Hindlimb muscle (tissue), 1 donor: ENCODE measurements at regions not wholly inside any gene's neighbourhood (a gene's known extent, or its start where the extent isn't known, plus 50 kb on each side); places are given as distances from the start of the nearest gene placed in this dataset.
A peak's percentile ranks its signal among the peaks of the same experiment; 100 is the strongest.
"Not testable (repeated sequence)": the region's sequence is repeated elsewhere in the genome, so short reads cannot be mapped to it uniquely, and the experiment has no call there.

ENCODE experiments used
- DNase-seq: peaks from one replicate; pipeline ENCODE4 v3.0.0-alpha.2; 2013

GRCh38 chr10:5268743-5269142 lies 72.1 kb downstream of the AKR1C4 start:
- DNase-seq = no peak

GRCh38 chr10:5269791-5270190 lies 73.2 kb downstream of the AKR1C4 start:
- no peak for DNase-seq

- no peak for DNase-seq
These were observed 74.9 kb downstream of the AKR1C4 start for GRCh38 chr10:5271526-5271925.

- no peak for DNase-seq
These were observed 75.6 kb downstream of the AKR1C4 start for GRCh38 chr10:5272065-5272803.

GRCh38 chr10:5274795-5275194 lies 78.2 kb downstream of the AKR1C4 start:
- DNase-seq = no peak

GRCh38 chr10:5281356-5281755 lies 83.4 kb upstream of the UCN3 start:
- DNase-seq = no peak

GRCh38 chr10:5282137-5282536 lies 82.6 kb upstream of the UCN3 start:
- DNase-seq = no peak

- peak; percentile 17 for DNase-seq
These were observed 81.2 kb upstream of the UCN3 start for GRCh38 chr10:5283305-5284158.

- no peak for DNase-seq
These were observed 80.3 kb upstream of the UCN3 start for GRCh38 chr10:5284311-5285057.

- no peak for DNase-seq
These were observed 79.6 kb upstream of the UCN3 start for GRCh38 chr10:5285186-5285585.

GRCh38 chr10:5288359-5288758 lies 76.4 kb upstream of the UCN3 start:
- DNase-seq = no peak

- DNase-seq = not testable (repeated sequence)
These were observed 75.5 kb upstream of the UCN3 start for GRCh38 chr10:5289228-5289627.

- no peak for DNase-seq
These were observed 73.1 kb upstream of the UCN3 start for GRCh38 chr10:5291501-5292195.

- DNase-seq = no peak
These were observed 72.5 kb upstream of the UCN3 start for GRCh38 chr10:5292196-5292735.

GRCh38 chr10:5292970-5293369 lies 71.8 kb upstream of the UCN3 start:
- DNase-seq = not testable (repeated sequence)

GRCh38 chr10:5293691-5294550 lies 70.8 kb upstream of the UCN3 start:
- DNase-seq = no peak

GRCh38 chr10:5297466-5297865 lies 67.3 kb upstream of the UCN3 start:
- no peak for DNase-seq

- DNase-seq = no peak
These were observed 66.8 kb upstream of the UCN3 start for GRCh38 chr10:5297996-5298395.

- DNase-seq = no peak
These were observed 64.8 kb upstream of the UCN3 start for GRCh38 chr10:5299950-5300349.

- DNase-seq = no peak
These were observed 61.3 kb upstream of the UCN3 start for GRCh38 chr10:5303504-5303903.

- DNase-seq = no peak
These were observed 59.4 kb upstream of the UCN3 start for GRCh38 chr10:5305374-5305773.
